B cell (primary cell): ENCODE measurements at regions not wholly inside any gene's neighbourhood (a gene's known extent, or its start where the extent isn't known, plus 50 kb on each side); places are given as distances from the start of the nearest gene placed in this dataset.

Experiments
- ATAC-seq: fragments of 200-7000 bp; cut with Tn5 transposase; one replicate; pipeline ENCODE4 v1.10.0; 2021; ENCODE audit warnings: low read depth, mild to moderate bottlenecking, moderate number of reproducible peaks, moderate library complexity
- CTCF ChIA-PET: fragments of 350-600 bp; sonication (Branson Sonifier 250); formaldehyde crosslinking; loops from one replicate; lab custom pipeline; 2021; ENCODE audit warnings: antibody characterized with exemption, inconsistent platforms; lab: Charles Lee
- POLR2A ChIA-PET: fragments of 350-600 bp; sonication (Branson Sonifier 250); formaldehyde crosslinking; loops from one replicate; lab custom pipeline; 2021; ENCODE audit warnings: antibody characterized with exemption; lab: Charles Lee
- DNase-seq: peaks from one replicate; pipeline ENCODE4 v3.0.0; 2013
- H2AFZ ChIP-seq: 2 replicates; pipeline ENCODE4 v1.6.1; 2012; ENCODE audit warnings: mild to moderate bottlenecking, low read depth, low read length; ENCODE audit not compliant: insufficient read depth, poor library complexity, severe bottlenecking
- H3K27ac ChIP-seq, 2 donors: 1 replicate in 1 of 2; 2 replicates in 1 of 2; pipeline ENCODE4 v1.5.1; 2012 to 2013; ENCODE audit warnings: low read length in 2 of 2, mild to moderate bottlenecking in 2 of 2, moderate library complexity in 1 of 2
- H3K27me3 ChIP-seq, 4 experiments: fragments of 200-600 bp in 1 of 4; sonication (generic) in 1 of 4; replicated peaks in 1 of 4; 1 replicate in 2 of 4; 2 replicates in 2 of 4; pipeline versions ENCODE4 v1.6.1 to v1.7.0; 2013 to 2016; ENCODE audit warnings: low read length in 3 of 4, mild to moderate bottlenecking in 2 of 4, mixed read lengths in 1 of 4, moderate library complexity in 1 of 4; ENCODE audit not compliant: insufficient read depth in 4 of 4, control insufficient read depth in 3 of 4; ENCODE audit errors: control extremely low read depth in 1 of 4
- H3K36me3 ChIP-seq, 2 experiments: replicated peaks in 1 of 2; 1 replicate in 1 of 2; 2 replicates in 1 of 2; pipeline versions ENCODE4 v1.6.1 to v1.7.1; 2013; ENCODE audit warnings: low read length in 1 of 2; ENCODE audit not compliant: insufficient read depth in 2 of 2, control insufficient read depth in 1 of 2; ENCODE audit errors: control extremely low read depth in 1 of 2, extremely low read depth in 1 of 2
- H3K4me1 ChIP-seq, 2 donors: fragments of 200-600 bp in 1 of 2; sonication (generic) in 1 of 2; 1 replicate in 1 of 2; 2 replicates in 1 of 2; pipeline versions ENCODE4 v1.5.1 to v1.6.1; 2013 to 2017; ENCODE audit warnings: low read length in 2 of 2; ENCODE audit not compliant: control insufficient read depth in 2 of 2, insufficient read depth in 2 of 2
- H3K4me2 ChIP-seq: replicated peaks from 2 replicates; pipeline ENCODE3; 2012; ENCODE audit warnings: mild to moderate bottlenecking, low read depth, low read length; ENCODE audit not compliant: poor library complexity, severe bottlenecking
- H3K4me3 ChIP-seq, 5 experiments: fragments of 200-600 bp in 1 of 5; sonication (generic) in 1 of 5; 1 replicate in 3 of 5; 2 replicates in 2 of 5; pipeline versions ENCODE4 v1.5.1 to v1.7.0; 2011 to 2016; ENCODE audit warnings: low read length in 4 of 5, mild to moderate bottlenecking in 4 of 5, low read depth in 2 of 5, control low read depth in 1 of 5, moderate library complexity in 1 of 5; ENCODE audit not compliant: insufficient read depth in 1 of 5; ENCODE audit errors: control extremely low read depth in 1 of 5, extremely low read depth in 1 of 5
- H3K79me2 ChIP-seq: fragments of 200-600 bp; sonication (generic); one replicate; pipeline ENCODE4 v1.6.0; 2016; ENCODE audit warnings: low read length; ENCODE audit not compliant: control insufficient read depth, insufficient read depth
- H3K9ac ChIP-seq: fragments of 200-600 bp; sonication (generic); 2 replicates; pipeline ENCODE4 v1.6.1; 2017; ENCODE audit warnings: mild to moderate bottlenecking, low read length, moderate library complexity
- H3K9me3 ChIP-seq, 3 donors: one replicate each; pipeline versions ENCODE4 v1.6.1 to v1.7.1; 2013; ENCODE audit warnings: low read length in 2 of 3; ENCODE audit not compliant: control insufficient read depth in 2 of 3, insufficient read depth in 1 of 3; ENCODE audit errors: control extremely low read depth in 1 of 3
- H4K20me1 ChIP-seq: 2 replicates; pipeline ENCODE4 v1.6.0; 2012; ENCODE audit warnings: mild to moderate bottlenecking, low read length; ENCODE audit not compliant: insufficient read depth, control insufficient read depth, poor library complexity, severe bottlenecking
- H3K27ac Mint-ChIP-seq: one replicate; pipeline ENCODE4 v1.8.0; 2021; ENCODE audit warnings: mixed read lengths
- H3K27me3 Mint-ChIP-seq: one replicate; pipeline ENCODE4 v1.8.0; 2021; ENCODE audit warnings: mixed read lengths
- H3K4me1 Mint-ChIP-seq: one replicate; pipeline ENCODE4 v1.8.0; 2021; ENCODE audit warnings: mixed read lengths
- H3K4me3 Mint-ChIP-seq: one replicate; pipeline ENCODE4 v1.8.0; 2021; ENCODE audit warnings: mixed read lengths
- H3K9me3 Mint-ChIP-seq: one replicate; pipeline ENCODE4 v1.8.0; 2022; ENCODE audit warnings: mixed read lengths; ENCODE audit not compliant: insufficient read depth
- EZH2 ChIP-seq: IDR thresholded peaks from 2 replicates; pipeline ENCODE4 v1.6.1; 2012; ENCODE audit warnings: borderline replicate concordance, low read depth, mild to moderate bottlenecking, moderate library complexity, low read length; ENCODE audit not compliant: insufficient read depth, poor library complexity, severe bottlenecking
- WGBS: methylation state at CpG from one replicate; pipeline ENCODE4 v1.1.5; 2013; ENCODE audit warnings: missing lambda C conversion rate; ENCODE audit not compliant: insufficient coverage; 5-methylcytosine and 5-hydroxymethylcytosine counted together
- intact Hi-C: fragments of 100-400 bp; cut with micrococcal nuclease; formaldehyde crosslinking; loops from one replicate; pipeline ENCODE4 v1.10.0; 2022
- TF ChIP-seq, protein P1 (sequence below): fragments of 200-600 bp; IDR thresholded peaks from one replicate; pipeline ENCODE4 v1.8.0; 2022; ENCODE audit warnings: antibody characterized with exemption, mild to moderate bottlenecking

- no peak for ATAC-seq
- CTCF ChIA-PET, result interaction anchor here (0.5 kb wide), 1 partner anchor 131 kb away, joined by 3 read pairs; no protein-coding TSS in a partner anchor
- POLR2A ChIA-PET, result no interaction called here
- no peak overlapping the region for H3K4me3 Mint-ChIP-seq
- H3K4me1 Mint-ChIP-seq, result peaks cover 8% of the 10 kb centered on the region
- intact Hi-C loops, result no loop called here
- no CpG with 5 or more reads among the region's 1 CpG for WGBS
- Histone ChIP-seq H3K27me3 (no peaks in the 10 kb centered on the region), H3K27ac (no peak overlapping the region), H2AFZ (no peak overlapping the region), H3K79me2 (no peaks in the 10 kb centered on the region), H3K4me3 (no peak overlapping the region), H3K4me2 (no peak overlapping the region), H3K9ac (no peak overlapping the region), H3K9me3 (no peaks in the 10 kb centered on the region), H3K36me3 (no peaks in the 10 kb centered on the region), H4K20me1 (no peaks in the 10 kb centered on the region), H3K4me1 (peaks cover 0 to 3% of the 10 kb centered on the region in 2 donors)
- peaks cover 8% of the 10 kb centered on the region for H3K27me3 Mint-ChIP-seq
- no peak for DNase-seq
- no peak overlapping the region for H3K27ac Mint-ChIP-seq
- TF ChIP-seq EZH2, result no peak
- TF ChIP-seq, protein P1, sequence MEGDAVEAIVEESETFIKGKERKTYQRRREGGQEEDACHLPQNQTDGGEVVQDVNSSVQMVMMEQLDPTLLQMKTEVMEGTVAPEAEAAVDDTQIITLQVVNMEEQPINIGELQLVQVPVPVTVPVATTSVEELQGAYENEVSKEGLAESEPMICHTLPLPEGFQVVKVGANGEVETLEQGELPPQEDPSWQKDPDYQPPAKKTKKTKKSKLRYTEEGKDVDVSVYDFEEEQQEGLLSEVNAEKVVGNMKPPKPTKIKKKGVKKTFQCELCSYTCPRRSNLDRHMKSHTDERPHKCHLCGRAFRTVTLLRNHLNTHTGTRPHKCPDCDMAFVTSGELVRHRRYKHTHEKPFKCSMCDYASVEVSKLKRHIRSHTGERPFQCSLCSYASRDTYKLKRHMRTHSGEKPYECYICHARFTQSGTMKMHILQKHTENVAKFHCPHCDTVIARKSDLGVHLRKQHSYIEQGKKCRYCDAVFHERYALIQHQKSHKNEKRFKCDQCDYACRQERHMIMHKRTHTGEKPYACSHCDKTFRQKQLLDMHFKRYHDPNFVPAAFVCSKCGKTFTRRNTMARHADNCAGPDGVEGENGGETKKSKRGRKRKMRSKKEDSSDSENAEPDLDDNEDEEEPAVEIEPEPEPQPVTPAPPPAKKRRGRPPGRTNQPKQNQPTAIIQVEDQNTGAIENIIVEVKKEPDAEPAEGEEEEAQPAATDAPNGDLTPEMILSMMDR, result no peak
- H3K9me3 Mint-ChIP-seq, result no peaks in the 10 kb centered on the region
Measured at GRCh38 chrX:107396235-107396634, 53.2 kb upstream of the FRMPD3 start.

DNA sequence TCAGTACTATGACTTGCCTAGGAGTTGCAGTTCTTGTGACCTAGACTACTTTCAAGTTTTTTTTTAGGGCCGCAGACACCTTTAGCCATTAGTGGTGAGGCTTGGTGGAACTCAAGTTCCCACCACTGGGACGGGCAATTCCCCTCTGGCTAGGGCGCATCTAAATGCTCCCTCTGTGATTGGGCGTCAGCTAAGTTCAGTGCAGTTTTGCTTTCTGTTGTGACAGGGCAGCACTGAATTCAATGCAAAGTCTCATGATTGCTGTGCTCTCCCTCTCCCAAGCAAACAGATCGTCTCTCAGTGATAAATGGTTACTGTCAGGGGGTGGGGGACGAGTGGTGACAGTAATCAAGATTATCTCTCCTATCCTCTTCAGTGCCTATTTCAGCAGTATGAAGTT lies 52.7 kb upstream of the FRMPD3 start:
- Histone ChIP-seq H3K27ac (no peak overlapping the region), H3K4me2 (no peak overlapping the region), H2AFZ (no peak overlapping the region), H3K4me1 (peaks cover 0 to 3% of the 10 kb centered on the region in 2 donors), H3K9ac (no peak overlapping the region), H3K9me3 (no peaks in the 10 kb centered on the region), H4K20me1 (no peaks in the 10 kb centered on the region), H3K36me3 (no peaks in the 10 kb centered on the region), H3K27me3 (no peaks in the 10 kb centered on the region), H3K79me2 (no peaks in the 10 kb centered on the region), H3K4me3 (no peak overlapping the region)
- H3K27me3 Mint-ChIP-seq, result peaks cover 8% of the 10 kb centered on the region
- no peak for ATAC-seq
- no peaks in the 10 kb centered on the region for H3K9me3 Mint-ChIP-seq
- no peak for DNase-seq
- WGBS, result 67% methylated on average over 1 of the region's 6 CpGs
- H3K27ac Mint-ChIP-seq, result no peak overlapping the region
- ChIA-PET CTCF (interaction anchor here (0.5 kb wide), 1 partner anchor 132 kb away, joined by 3 read pairs; no protein-coding TSS in a partner anchor), POLR2A (no interaction called here)
- peaks cover 8% of the 10 kb centered on the region for H3K4me1 Mint-ChIP-seq
- TF ChIP-seq, protein P1, result no peak
- TF ChIP-seq EZH2, result no peak
- no peak overlapping the region for H3K4me3 Mint-ChIP-seq
- intact Hi-C loops, result no loop called here
